SK-N-SH treated with all-trans-retinoic acid at 6 μM for 48 hours (cell line): ENCODE measurements at regions not wholly inside any gene's neighbourhood (a gene's known extent, or its start where the extent isn't known, plus 50 kb on each side); places are given as distances from the start of the nearest gene placed in this dataset.

Source experiments
- ATAC-seq: fragments of 200-7000 bp; cut with Tn5 transposase; 3 replicates; pipeline ENCODE4 v1.9.1; 2020; ENCODE audit warnings: mild to moderate bottlenecking, moderate library complexity
- ARNTL ChIP-seq: fragments of 450-650 bp; formaldehyde crosslinking; IDR thresholded peaks from 2 replicates; pipeline ENCODE4 v1.5.0; 2020; ENCODE audit warnings: low read depth, mild to moderate bottlenecking, moderate library complexity, borderline replicate concordance
- BACH2 ChIP-seq: fragments of 250-450 bp; sonication (Bioruptor Pico); IDR thresholded peaks from 2 replicates; pipeline ENCODE4 v1.9.0; 2021; ENCODE audit warnings: mild to moderate bottlenecking, borderline replicate concordance
- CSRNP3 ChIP-seq: fragments of 250-450 bp; sonication (Bioruptor Pico); IDR thresholded peaks from 2 replicates; pipeline ENCODE4 v1.5.1; 2021; ENCODE audit warnings: mild to moderate bottlenecking, moderate library complexity
- ESRRG ChIP-seq: fragments of 250-450 bp; sonication (Bioruptor Pico); IDR thresholded peaks from 2 replicates; pipeline ENCODE4 v1.6.1; 2021; ENCODE audit warnings: mild to moderate bottlenecking
- GLIS3 ChIP-seq: fragments of 250-450 bp; sonication (Bioruptor Pico); IDR thresholded peaks from 2 replicates; pipeline ENCODE4 v1.5.0; 2020; ENCODE audit warnings: mild to moderate bottlenecking, moderate library complexity
- ISL1 ChIP-seq: fragments of 250-450 bp; sonication (Bioruptor Pico); IDR thresholded peaks from 2 replicates; pipeline ENCODE4 v2.1.2; 2022; ENCODE audit warnings: mild to moderate bottlenecking, moderate library complexity
- OSR1 ChIP-seq: fragments of 250-450 bp; sonication (Bioruptor Pico); IDR thresholded peaks from 2 replicates; pipeline ENCODE4 v1.8.0; 2022; ENCODE audit warnings: moderate library complexity, mild to moderate bottlenecking, inconsistent platforms
- PPARA ChIP-seq: fragments of 250-450 bp; sonication (Bioruptor Pico); IDR thresholded peaks from 2 replicates; pipeline ENCODE4 v1.5.0; 2020; ENCODE audit warnings: mild to moderate bottlenecking, borderline replicate concordance
- SNAI2 ChIP-seq: fragments of 250-450 bp; sonication (Bioruptor Pico); IDR thresholded peaks from 2 replicates; pipeline ENCODE4 v1.5.0; 2020; ENCODE audit warnings: mild to moderate bottlenecking, moderate library complexity
- TCF4 ChIP-seq: fragments of 250-450 bp; sonication (Bioruptor Pico); IDR thresholded peaks from 2 replicates; pipeline ENCODE4 v1.8.0; 2021; ENCODE audit warnings: mild to moderate bottlenecking, moderate library complexity, borderline replicate concordance
- TOX ChIP-seq: fragments of 250-450 bp; sonication (Bioruptor Pico); IDR thresholded peaks from 2 replicates; pipeline ENCODE4 v1.8.0; 2021; ENCODE audit warnings: mild to moderate bottlenecking, moderate library complexity, borderline replicate concordance
- TSHZ2 ChIP-seq: fragments of 250-450 bp; sonication (Bioruptor Pico); IDR thresholded peaks from 2 replicates; pipeline ENCODE4 v1.5.0; 2020; ENCODE audit warnings: mild to moderate bottlenecking, moderate library complexity
- ZC3H10 ChIP-seq: fragments of 250-450 bp; sonication (Bioruptor Pico); IDR thresholded peaks from 2 replicates; pipeline ENCODE4 v1.5.1; 2021; ENCODE audit warnings: mild to moderate bottlenecking, moderate library complexity
- ZFP3 ChIP-seq: fragments of 250-450 bp; sonication (Bioruptor Pico); IDR thresholded peaks from 2 replicates; pipeline ENCODE4 v1.5.0; 2020; ENCODE audit warnings: mild to moderate bottlenecking, moderate library complexity
- ZNF565 ChIP-seq: fragments of 450-650 bp; formaldehyde crosslinking; conservative IDR thresholded peaks from 2 replicates; pipeline ENCODE4 v1.5.0; 2020; ENCODE audit warnings: low read depth, mild to moderate bottlenecking, moderate library complexity
- ZNF70 ChIP-seq: fragments of 450-650 bp; formaldehyde crosslinking; IDR thresholded peaks from 2 replicates; pipeline ENCODE4 v1.5.0; 2020; ENCODE audit warnings: mild to moderate bottlenecking, moderate library complexity
- ZNF8 ChIP-seq: fragments of 450-650 bp; formaldehyde crosslinking; IDR thresholded peaks from 2 replicates; pipeline ENCODE4 v1.5.0; 2020; ENCODE audit warnings: mild to moderate bottlenecking, moderate library complexity
- TF ChIP-seq, protein P1 (sequence below): fragments of 250-450 bp; sonication (Bioruptor Pico); IDR thresholded peaks from 2 replicates; pipeline ENCODE4 v1.8.0; 2020; ENCODE audit warnings: mild to moderate bottlenecking, moderate library complexity, borderline replicate concordance
- TF ChIP-seq, protein P2 (sequence below): fragments of 250-450 bp; sonication (Bioruptor Pico); IDR thresholded peaks from 2 replicates; pipeline ENCODE4 v1.5.1; 2020; ENCODE audit warnings: low read depth, mild to moderate bottlenecking, moderate library complexity
- TF ChIP-seq, protein P3 (sequence below): fragments of 250-450 bp; sonication (Bioruptor Pico); IDR thresholded peaks from 2 replicates; pipeline ENCODE4 v1.8.0; 2021; ENCODE audit warnings: low read depth, mild to moderate bottlenecking, moderate library complexity, borderline replicate concordance

- TF ChIP-seq TOX: no peak
- TF ChIP-seq GLIS3: no peak
- no peak for TF ChIP-seq ZC3H10 (CRISPR knock-in tag)
- no peak for TF ChIP-seq BACH2 (CRISPR knock-in tag)
- TF ChIP-seq, protein P1, sequence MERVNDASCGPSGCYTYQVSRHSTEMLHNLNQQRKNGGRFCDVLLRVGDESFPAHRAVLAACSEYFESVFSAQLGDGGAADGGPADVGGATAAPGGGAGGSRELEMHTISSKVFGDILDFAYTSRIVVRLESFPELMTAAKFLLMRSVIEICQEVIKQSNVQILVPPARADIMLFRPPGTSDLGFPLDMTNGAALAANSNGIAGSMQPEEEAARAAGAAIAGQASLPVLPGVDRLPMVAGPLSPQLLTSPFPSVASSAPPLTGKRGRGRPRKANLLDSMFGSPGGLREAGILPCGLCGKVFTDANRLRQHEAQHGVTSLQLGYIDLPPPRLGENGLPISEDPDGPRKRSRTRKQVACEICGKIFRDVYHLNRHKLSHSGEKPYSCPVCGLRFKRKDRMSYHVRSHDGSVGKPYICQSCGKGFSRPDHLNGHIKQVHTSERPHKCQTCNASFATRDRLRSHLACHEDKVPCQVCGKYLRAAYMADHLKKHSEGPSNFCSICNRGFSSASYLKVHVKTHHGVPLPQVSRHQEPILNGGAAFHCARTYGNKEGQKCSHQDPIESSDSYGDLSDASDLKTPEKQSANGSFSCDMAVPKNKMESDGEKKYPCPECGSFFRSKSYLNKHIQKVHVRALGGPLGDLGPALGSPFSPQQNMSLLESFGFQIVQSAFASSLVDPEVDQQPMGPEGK: no peak
- TF ChIP-seq OSR1 (CRISPR knock-in tag): no peak
- TF ChIP-seq ESRRG: no peak
- no peak for TF ChIP-seq TSHZ2 (CRISPR knock-in tag)
- TF ChIP-seq, protein P2, sequence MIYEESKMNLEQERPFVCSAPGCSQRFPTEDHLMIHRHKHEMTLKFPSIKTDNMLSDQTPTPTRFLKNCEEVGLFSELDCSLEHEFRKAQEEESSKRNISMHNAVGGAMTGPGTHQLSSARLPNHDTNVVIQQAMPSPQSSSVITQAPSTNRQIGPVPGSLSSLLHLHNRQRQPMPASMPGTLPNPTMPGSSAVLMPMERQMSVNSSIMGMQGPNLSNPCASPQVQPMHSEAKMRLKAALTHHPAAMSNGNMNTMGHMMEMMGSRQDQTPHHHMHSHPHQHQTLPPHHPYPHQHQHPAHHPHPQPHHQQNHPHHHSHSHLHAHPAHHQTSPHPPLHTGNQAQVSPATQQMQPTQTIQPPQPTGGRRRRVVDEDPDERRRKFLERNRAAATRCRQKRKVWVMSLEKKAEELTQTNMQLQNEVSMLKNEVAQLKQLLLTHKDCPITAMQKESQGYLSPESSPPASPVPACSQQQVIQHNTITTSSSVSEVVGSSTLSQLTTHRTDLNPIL (CRISPR knock-in tag): no peak
- no peak for TF ChIP-seq ARNTL
- TF ChIP-seq TCF4: no peak
- TF ChIP-seq SNAI2 (CRISPR knock-in tag): no peak
- TF ChIP-seq, all 23 proteins: peak for 0
- no peak for ATAC-seq
Observed at GRCh38 chr4:12701384-12701783, 782.8 kb downstream of the RAB28 start.

- ATAC-seq: no peak
- TF ChIP-seq ZC3H10 (CRISPR knock-in tag) (no peak), ZNF8 (CRISPR knock-in tag) (no peak), GLIS3 (no peak), ZNF70 (CRISPR knock-in tag) (no peak)
- TF ChIP-seq, protein P3, sequence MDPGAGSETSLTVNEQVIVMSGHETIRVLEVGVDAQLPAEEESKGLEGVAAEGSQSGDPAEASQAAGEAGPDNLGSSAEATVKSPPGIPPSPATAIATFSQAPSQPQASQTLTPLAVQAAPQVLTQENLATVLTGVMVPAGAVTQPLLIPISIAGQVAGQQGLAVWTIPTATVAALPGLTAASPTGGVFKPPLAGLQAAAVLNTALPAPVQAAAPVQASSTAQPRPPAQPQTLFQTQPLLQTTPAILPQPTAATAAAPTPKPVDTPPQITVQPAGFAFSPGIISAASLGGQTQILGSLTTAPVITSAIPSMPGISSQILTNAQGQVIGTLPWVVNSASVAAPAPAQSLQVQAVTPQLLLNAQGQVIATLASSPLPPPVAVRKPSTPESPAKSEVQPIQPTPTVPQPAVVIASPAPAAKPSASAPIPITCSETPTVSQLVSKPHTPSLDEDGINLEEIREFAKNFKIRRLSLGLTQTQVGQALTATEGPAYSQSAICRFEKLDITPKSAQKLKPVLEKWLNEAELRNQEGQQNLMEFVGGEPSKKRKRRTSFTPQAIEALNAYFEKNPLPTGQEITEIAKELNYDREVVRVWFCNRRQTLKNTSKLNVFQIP (CRISPR knock-in tag): no peak
Observed at GRCh38 chr4:12697970-12698369, 786.2 kb downstream of the RAB28 start.

DNA sequence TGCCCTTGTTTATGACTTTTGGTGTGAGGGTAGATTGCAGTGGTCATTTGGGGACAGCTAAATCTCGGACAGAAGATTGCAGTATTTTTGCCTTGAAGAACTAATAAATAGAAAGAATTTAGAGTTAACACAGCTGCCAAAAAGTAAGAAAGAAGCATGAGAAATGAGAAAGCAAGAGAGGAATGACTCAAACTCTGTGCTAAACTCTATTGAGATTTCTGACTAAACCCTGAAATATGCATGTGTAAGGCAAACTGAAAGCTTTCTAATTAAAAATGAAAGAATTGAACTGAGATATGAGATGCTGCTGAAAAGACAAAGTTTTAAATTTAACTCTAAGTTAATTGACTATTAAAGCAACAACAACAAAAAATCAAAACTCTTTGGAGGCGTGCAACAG lies 791.3 kb downstream of the RAB28 start:
- no peak for TF ChIP-seq PPARA
- no peak for ATAC-seq

- ATAC-seq: no peak
- TF ChIP-seq GLIS3 (no peak), TCF4 (no peak), OSR1 (CRISPR knock-in tag) (no peak), ZNF565 (no peak), ESRRG (no peak), ZNF8 (CRISPR knock-in tag) (no peak), ZFP3 (no peak), ARNTL (no peak), SNAI2 (CRISPR knock-in tag) (no peak), TOX (no peak), ISL1 (no peak), BACH2 (CRISPR knock-in tag) (no peak), TSHZ2 (CRISPR knock-in tag) (no peak), ZC3H10 (CRISPR knock-in tag) (no peak), PPARA (no peak), CSRNP3 (CRISPR knock-in tag) (no peak)
- TF ChIP-seq, protein P1: no peak
- TF ChIP-seq, protein P2 (CRISPR knock-in tag): no peak
Observed at GRCh38 chr4:12691168-12691567, 793.0 kb downstream of the RAB28 start.
